Mammary epithelial cell (primary cell): ENCODE measurements at regions not wholly inside any gene's neighbourhood (a gene's known extent, or its start where the extent isn't known, plus 50 kb on each side); places are given as distances from the start of the nearest gene placed in this dataset.

Source experiments
- CTCF ChIP-seq, 2 donors: IDR thresholded peaks in 1 of 2; conservative IDR thresholded peaks in 1 of 2; 2 replicates each; pipeline ENCODE4 v1.5.1; 2011 to 2012; ENCODE audit warnings: inconsistent platforms in 2 of 2, low read length in 2 of 2, mild to moderate bottlenecking in 2 of 2, control low read depth in 1 of 2, low read depth in 1 of 2; ENCODE audit not compliant: insufficient read depth in 1 of 2; ENCODE audit errors: extremely low read depth in 1 of 2
- EZH2 ChIP-seq: IDR thresholded peaks from 2 replicates; pipeline ENCODE4 v1.6.1; 2012; ENCODE audit warnings: low read length, inconsistent platforms, borderline replicate concordance

GRCh38 chr12:111037047-111037446 is 116.7 kb upstream of the MYL2 start:
- TF ChIP-seq CTCF (conservative IDR thresholded peaks at IDR 0.05 in 1 of 2, IDR thresholded peaks at IDR 0.05 in 1 of 2; ENCODE audit: extremely low read depth in 1 of 2, insufficient read depth in 1 of 2, low read depth in 1 of 2, low read length in 2 of 2) (no peak), EZH2 (no peak)
